ENCODE measurements at regions not wholly inside any gene's neighbourhood (a gene's known extent, or its start where the extent isn't known, plus 50 kb on each side); places are given as distances from the start of the nearest gene placed in this dataset.

GRCh38 chr16:5557966-5558365, 460.4 kb upstream of the EEF2KMT start:
- DNase-seq: no peak

GRCh38 chr16:5557448-5557847, 459.9 kb upstream of the EEF2KMT start:
- DNase-seq: no peak

GRCh38 chr16:5556158-5556810, 458.7 kb upstream of the EEF2KMT start:
- no peak for DNase-seq

GRCh38 chr16:5551909-5552308, 454.3 kb upstream of the EEF2KMT start:
- no peak for DNase-seq

GRCh38 chr16:5549802-5550201, 452.2 kb upstream of the EEF2KMT start:
- no peak for DNase-seq

GRCh38 chr16:5541356-5541755, 443.8 kb upstream of the EEF2KMT start:
- DNase-seq: no peak

GRCh38 chr16:5537347-5537746, 439.8 kb upstream of the EEF2KMT start:
- no peak for DNase-seq

GRCh38 chr16:5533321-5533888, 435.8 kb upstream of the EEF2KMT start:
- no peak for DNase-seq

GRCh38 chr16:5527817-5528216, 430.2 kb upstream of the EEF2KMT start:
- no peak for DNase-seq

GRCh38 chr16:5526826-5527225, 429.2 kb upstream of the EEF2KMT start:
- DNase-seq: no peak

GRCh38 chr16:5523829-5524228, 426.2 kb upstream of the EEF2KMT start:
- DNase-seq: no peak

GRCh38 chr16:5516115-5516514, 418.5 kb upstream of the EEF2KMT start:
- no peak for DNase-seq

- DNase-seq: no peak
Observed at GRCh38 chr16:5512014-5512413, 414.4 kb upstream of the EEF2KMT start.

GRCh38 chr16:5510819-5511370, 413.3 kb upstream of the EEF2KMT start:
- DNase-seq: no peak

GRCh38 chr16:5509794-5510193, 412.2 kb upstream of the EEF2KMT start:
- DNase-seq: no peak

- DNase-seq: no peak
Observed at GRCh38 chr16:5509336-5509735, 411.7 kb upstream of the EEF2KMT start.

GRCh38 chr16:5508371-5508770, 410.8 kb upstream of the EEF2KMT start:
- DNase-seq: no peak

GRCh38 chr16:5506021-5506420, 408.4 kb upstream of the EEF2KMT start:
- DNase-seq: no peak

GRCh38 chr16:5505091-5505887, 407.7 kb upstream of the EEF2KMT start:
- DNase-seq: no peak

GRCh38 chr16:5504064-5504781, 406.6 kb upstream of the EEF2KMT start:
- DNase-seq: no peak

- DNase-seq: no peak
Observed at GRCh38 chr16:5502944-5503343, 405.3 kb upstream of the EEF2KMT start.

- no peak for DNase-seq
Observed at GRCh38 chr16:5502467-5502869, 404.9 kb upstream of the EEF2KMT start.

- no peak for DNase-seq
Observed at GRCh38 chr16:5500526-5500925, 402.9 kb upstream of the EEF2KMT start.
